ENCODE measurements at regions not wholly inside any gene's neighbourhood (a gene's known extent, or its start where the extent isn't known, plus 50 kb on each side); places are given as distances from the start of the nearest gene placed in this dataset.
"Not testable (repeated sequence)": the region's sequence is repeated elsewhere in the genome, so short reads cannot be mapped to it uniquely, and the experiment has no call there.

- no peak for DNase-seq
These were observed 72.1 kb upstream of the SETMAR start for GRCh38 chr3:4231041-4231440.

GRCh38 chr3:4232798-4233197 is 70.4 kb upstream of the SETMAR start:
- no peak for DNase-seq

GRCh38 chr3:4233488-4233887 is 69.7 kb upstream of the SETMAR start:
- no peak for DNase-seq

- DNase-seq = no peak
These were observed 68.3 kb upstream of the SETMAR start for GRCh38 chr3:4234889-4235288.

GRCh38 chr3:4235690-4236089 is 67.5 kb upstream of the SETMAR start:
- DNase-seq = no peak

GRCh38 chr3:4241595-4242170 is 61.5 kb upstream of the SETMAR start:
- DNase-seq = no peak

GRCh38 chr3:4245671-4246070 is 57.5 kb upstream of the SETMAR start:
- no peak for DNase-seq

- no peak for DNase-seq
These were observed 55.8 kb upstream of the SETMAR start for GRCh38 chr3:4247391-4247790.

GRCh38 chr3:4250064-4250463 is 53.1 kb upstream of the SETMAR start:
- no peak for DNase-seq

- DNase-seq = no peak
These were observed 51.8 kb upstream of the SETMAR start for GRCh38 chr3:4251412-4251811.

GRCh38 chr3:4253072-4253832 is 49.9 kb upstream of the SETMAR start:
- DNase-seq = not testable (repeated sequence)
